ENCODE measurements at regions not wholly inside any gene's neighbourhood (a gene's known extent, or its start where the extent isn't known, plus 50 kb on each side); places are given as distances from the start of the nearest gene placed in this dataset.

GRCh38 chr11:32221476-32222032, 130.7 kb downstream of the RCN1 start:
- Mint-ChIP-seq H3K36me3 (no peaks in the 10 kb centered on the region), H3K9me3 (no peaks in the 10 kb centered on the region), H3K4me1 (ENCODE audit: low read depth in 2 of 2) (no peaks in the 10 kb centered on the region), H3K27me3 (peaks cover 6 to 17% of the 10 kb centered on the region in 2 donors), H3K4me3 (no peak overlapping the region), H3K27ac (no peak overlapping the region)
- DNase-seq (ENCODE audit: low spot score) (no peak), ATAC-seq (peak in 1 of 2 donors; percentile 17)

- H3K27ac Mint-ChIP-seq = no peak overlapping the region
- DNase-seq (ENCODE audit: low spot score) = no peak
- no peaks in the 10 kb centered on the region for H3K9me3 Mint-ChIP-seq
- H3K4me3 Mint-ChIP-seq = no peak overlapping the region
- H3K4me1 Mint-ChIP-seq (ENCODE audit: low read depth in 2 of 2) = no peaks in the 10 kb centered on the region
- peaks cover 6 to 17% of the 10 kb centered on the region in 2 donors for H3K27me3 Mint-ChIP-seq
- no peak for ATAC-seq
- no peaks in the 10 kb centered on the region for H3K36me3 Mint-ChIP-seq
Observed at GRCh38 chr11:32224580-32224979, 133.7 kb downstream of the RCN1 start.

- peaks cover 6 to 17% of the 10 kb centered on the region in 2 donors for H3K27me3 Mint-ChIP-seq
- no peak overlapping the region for H3K27ac Mint-ChIP-seq
- H3K4me1 Mint-ChIP-seq (ENCODE audit: low read depth in 2 of 2) = no peaks in the 10 kb centered on the region
- DNase-seq (ENCODE audit: low spot score) (no peak), ATAC-seq (no peak)
- no peaks in the 10 kb centered on the region for H3K36me3 Mint-ChIP-seq
- no peaks in the 10 kb centered on the region for H3K9me3 Mint-ChIP-seq
- H3K4me3 Mint-ChIP-seq = no peak overlapping the region
Observed at GRCh38 chr11:32225571-32226285, 134.9 kb downstream of the RCN1 start.

- Mint-ChIP-seq H3K4me3 (no peak overlapping the region), H3K36me3 (no peaks in the 10 kb centered on the region), H3K4me1 (ENCODE audit: low read depth in 2 of 2) (no peaks in the 10 kb centered on the region), H3K27me3 (peaks cover 6 to 14% of the 10 kb centered on the region in 2 donors), H3K27ac (no peak overlapping the region), H3K9me3 (no peaks in the 10 kb centered on the region)
- ATAC-seq = no peak
- DNase-seq (ENCODE audit: low spot score) = no peak
Observed at GRCh38 chr11:32226480-32226879, 135.6 kb downstream of the RCN1 start.

GRCh38 chr11:32229576-32230240, 138.8 kb downstream of the RCN1 start:
- ATAC-seq (no peak), DNase-seq (ENCODE audit: low spot score) (no peak)
- Mint-ChIP-seq H3K36me3 (no peaks in the 10 kb centered on the region), H3K4me1 (ENCODE audit: low read depth in 2 of 2) (no peaks in the 10 kb centered on the region), H3K27ac (no peak overlapping the region), H3K27me3 (peaks cover 18 to 23% of the 10 kb centered on the region in 2 donors), H3K4me3 (no peak overlapping the region), H3K9me3 (no peaks in the 10 kb centered on the region)

- Mint-ChIP-seq H3K4me3 (no peak overlapping the region), H3K36me3 (no peaks in the 10 kb centered on the region), H3K27me3 (peaks cover 19 to 38% of the 10 kb centered on the region in 2 donors), H3K27ac (no peak overlapping the region), H3K4me1 (ENCODE audit: low read depth in 2 of 2) (no peaks in the 10 kb centered on the region), H3K9me3 (no peaks in the 10 kb centered on the region)
- no peak for ATAC-seq
- DNase-seq (ENCODE audit: low spot score) = no peak
Observed at GRCh38 chr11:32231909-32232493, 141.1 kb downstream of the RCN1 start.

- DNase-seq (ENCODE audit: low spot score) (no peak), ATAC-seq (no peak)
- no peaks in the 10 kb centered on the region for H3K36me3 Mint-ChIP-seq
- H3K9me3 Mint-ChIP-seq = no peaks in the 10 kb centered on the region
- H3K4me1 Mint-ChIP-seq (ENCODE audit: low read depth in 2 of 2) = no peaks in the 10 kb centered on the region
- H3K27ac Mint-ChIP-seq = no peak overlapping the region
- no peak overlapping the region for H3K4me3 Mint-ChIP-seq
- peaks cover 22 to 43% of the 10 kb centered on the region in 2 donors for H3K27me3 Mint-ChIP-seq
Observed at GRCh38 chr11:32232516-32232915, 141.6 kb downstream of the RCN1 start.

- Mint-ChIP-seq H3K27ac (no peak overlapping the region), H3K27me3 (peaks cover 22 to 45% of the 10 kb centered on the region in 2 donors), H3K4me1 (ENCODE audit: low read depth in 2 of 2) (no peaks in the 10 kb centered on the region), H3K4me3 (no peak overlapping the region), H3K36me3 (no peaks in the 10 kb centered on the region), H3K9me3 (no peaks in the 10 kb centered on the region)
- DNase-seq (ENCODE audit: low spot score) (no peak), ATAC-seq (no peak)
Observed at GRCh38 chr11:32233276-32233675, 142.4 kb downstream of the RCN1 start.

- H3K4me3 Mint-ChIP-seq = no peak overlapping the region
- peaks cover 22 to 45% of the 10 kb centered on the region in 2 donors for H3K27me3 Mint-ChIP-seq
- H3K4me1 Mint-ChIP-seq (ENCODE audit: low read depth in 2 of 2) = no peaks in the 10 kb centered on the region
- no peak overlapping the region for H3K27ac Mint-ChIP-seq
- H3K9me3 Mint-ChIP-seq = no peaks in the 10 kb centered on the region
- ATAC-seq (no peak), DNase-seq (ENCODE audit: low spot score) (no peak)
- H3K36me3 Mint-ChIP-seq = no peaks in the 10 kb centered on the region
Observed at GRCh38 chr11:32233928-32234327, 143.1 kb downstream of the RCN1 start.

GRCh38 chr11:32244453-32244852, 153.6 kb downstream of the RCN1 start:
- ATAC-seq (no peak), DNase-seq (ENCODE audit: low spot score) (no peak)
- H3K9me3 Mint-ChIP-seq = no peaks in the 10 kb centered on the region
- no peaks in the 10 kb centered on the region for H3K4me1 Mint-ChIP-seq (ENCODE audit: low read depth in 2 of 2)
- H3K4me3 Mint-ChIP-seq = no peak overlapping the region
- no peak overlapping the region for H3K27ac Mint-ChIP-seq
- H3K36me3 Mint-ChIP-seq = no peaks in the 10 kb centered on the region
- peaks cover 0 to 5% of the 10 kb centered on the region in 2 donors for H3K27me3 Mint-ChIP-seq

- Mint-ChIP-seq H3K4me3 (no peak overlapping the region), H3K27ac (no peak overlapping the region), H3K36me3 (no peaks in the 10 kb centered on the region), H3K9me3 (no peaks in the 10 kb centered on the region), H3K27me3 (peaks cover 6 to 26% of the 10 kb centered on the region in 2 donors), H3K4me1 (ENCODE audit: low read depth in 2 of 2) (no peaks in the 10 kb centered on the region)
- ATAC-seq (no peak), DNase-seq (ENCODE audit: low spot score) (no peak)
Observed at GRCh38 chr11:32253706-32254105, 162.8 kb downstream of the RCN1 start.

GRCh38 chr11:32255841-32256240, 165.0 kb downstream of the RCN1 start:
- Mint-ChIP-seq H3K36me3 (no peaks in the 10 kb centered on the region), H3K27ac (no peak overlapping the region), H3K27me3 (peaks cover 6 to 26% of the 10 kb centered on the region in 2 donors), H3K4me1 (ENCODE audit: low read depth in 2 of 2) (no peaks in the 10 kb centered on the region), H3K9me3 (no peaks in the 10 kb centered on the region), H3K4me3 (no peak overlapping the region)
- DNase-seq (ENCODE audit: low spot score) (no peak), ATAC-seq (no peak)

- Mint-ChIP-seq H3K27me3 (peaks cover 6 to 29% of the 10 kb centered on the region in 2 donors), H3K4me3 (no peak overlapping the region), H3K36me3 (no peaks in the 10 kb centered on the region), H3K27ac (no peak overlapping the region), H3K4me1 (ENCODE audit: low read depth in 2 of 2) (no peaks in the 10 kb centered on the region), H3K9me3 (no peaks in the 10 kb centered on the region)
- DNase-seq (ENCODE audit: low spot score) = no peak
- ATAC-seq = no peak
Observed at GRCh38 chr11:32256466-32256865, 165.6 kb downstream of the RCN1 start.

GRCh38 chr11:32259641-32260081, 168.8 kb downstream of the RCN1 start:
- ATAC-seq (no peak), DNase-seq (ENCODE audit: low spot score) (no peak)
- no peak overlapping the region for H3K4me3 Mint-ChIP-seq
- no peaks in the 10 kb centered on the region for H3K9me3 Mint-ChIP-seq
- no peaks in the 10 kb centered on the region for H3K4me1 Mint-ChIP-seq (ENCODE audit: low read depth in 2 of 2)
- no peak overlapping the region for H3K27ac Mint-ChIP-seq
- peaks cover 12 to 23% of the 10 kb centered on the region in 2 donors for H3K27me3 Mint-ChIP-seq
- no peaks in the 10 kb centered on the region for H3K36me3 Mint-ChIP-seq

Measured in natural killer cell treated with Interleukin-12 subunit alpha and Interleukin-12 subunit beta and Interleukin-15 and Interleukin-18, amount 100 ng/mL, for 72 hours (primary cell).